Stimulated activated CD4-positive, alpha-beta T cell treated with anti-CD3 and anti-CD28 coated beads, Interleukin-1b, Interleukin-23, amount 100 ng/mL, for 48 hours (primary cell): ENCODE measurements at regions not wholly inside any gene's neighbourhood (a gene's known extent, or its start where the extent isn't known, plus 50 kb on each side); places are given as distances from the start of the nearest gene placed in this dataset.
"Not testable (repeated sequence)": the region's sequence is repeated elsewhere in the genome, so short reads cannot be mapped to it uniquely, and the experiment has no call there.

Experiments used
- DNase-seq: peaks from one replicate; pipeline ENCODE4 v3.0.0-alpha.2; 2020

- DNase-seq, result no peak
These were observed 409.6 kb downstream of the SEC23A start for GRCh38 chr14:38693423-38693822.

GRCh38 chr14:38669027-38669426, 413.1 kb upstream of the CLEC14A start:
- DNase-seq, result no peak

DNA sequence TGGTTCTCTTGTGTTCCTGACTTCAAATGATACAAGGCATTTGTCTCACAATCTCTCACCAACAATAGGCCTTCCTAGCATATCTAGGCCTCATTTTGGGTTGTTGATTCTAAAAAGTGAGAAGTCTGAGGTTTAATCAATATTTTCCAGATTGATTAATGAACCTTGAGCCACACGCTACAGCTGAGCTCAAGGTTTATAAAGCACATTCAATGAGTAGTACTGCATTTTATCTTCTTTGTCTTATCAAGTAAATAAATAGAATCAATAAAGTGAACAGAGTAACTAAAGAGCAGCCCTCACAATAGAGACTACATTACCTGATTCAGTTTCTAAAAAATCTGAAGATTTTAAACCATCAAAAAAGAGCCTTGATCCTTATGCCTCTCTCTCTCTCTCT, 407.5 kb upstream of the CLEC14A start:
- DNase-seq, result no peak

DNA sequence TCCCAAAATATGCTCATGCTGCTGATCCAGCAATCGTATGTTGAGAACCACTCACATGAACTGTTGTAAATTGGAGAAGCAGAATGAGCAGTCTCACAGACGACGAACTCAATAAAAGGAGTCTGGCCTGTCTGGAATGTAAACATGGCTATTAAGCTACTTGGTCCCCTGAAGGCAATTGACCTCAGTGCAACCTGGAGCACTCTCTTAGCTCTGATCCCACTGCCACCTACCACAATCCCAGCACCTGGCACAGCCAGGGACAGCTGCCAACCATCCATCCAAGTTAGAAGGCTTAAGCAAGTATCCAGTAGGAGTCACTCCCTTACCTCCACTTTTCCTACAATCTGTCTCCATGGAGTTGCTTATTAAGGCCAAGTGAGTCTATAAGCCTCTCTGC, 406.9 kb upstream of the CLEC14A start:
- DNase-seq, result no peak

- no peak for DNase-seq
These were observed 390.5 kb upstream of the CLEC14A start for GRCh38 chr14:38646391-38646790.

DNA sequence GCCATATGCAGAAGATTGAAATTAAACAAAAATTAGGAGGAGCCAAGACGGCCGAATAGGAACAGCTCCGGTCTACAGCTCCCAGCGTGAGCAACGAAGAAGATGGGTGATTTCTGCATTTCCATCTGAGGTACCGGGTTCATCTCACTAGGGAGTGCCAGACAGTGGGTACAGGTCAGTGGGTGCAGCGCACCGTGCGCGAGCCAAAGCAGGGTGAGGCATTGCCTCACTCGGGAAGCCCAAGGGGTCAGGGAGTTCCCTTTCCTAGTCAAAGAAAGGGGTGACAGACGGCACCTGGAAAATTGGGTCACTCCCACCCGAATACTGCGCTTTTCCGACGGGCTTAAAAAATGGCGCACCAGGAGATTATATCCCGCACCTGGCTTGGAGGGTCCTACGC, 379.0 kb upstream of the CLEC14A start:
- DNase-seq, result not testable (repeated sequence)

DNA sequence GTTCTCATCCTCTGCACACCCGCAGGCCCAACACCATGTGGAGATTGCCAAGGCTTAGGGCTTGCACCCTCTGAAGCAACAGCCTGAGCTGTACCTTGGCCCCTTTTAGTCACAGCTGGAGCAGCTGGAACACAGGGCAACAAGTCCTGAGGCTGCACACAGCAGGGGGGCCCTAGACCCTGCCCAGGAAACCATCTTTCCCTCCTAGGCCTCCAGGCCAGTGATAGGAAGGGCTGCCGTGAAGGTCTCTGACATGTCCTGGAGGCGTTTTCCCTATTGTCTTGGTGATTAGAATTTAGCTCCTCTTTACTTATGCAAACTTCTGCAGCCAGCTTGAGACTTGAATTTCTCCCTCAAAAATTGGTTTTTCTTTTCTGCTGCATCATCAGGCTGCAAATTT, 373.5 kb upstream of the CLEC14A start:
- DNase-seq, result no peak

- DNase-seq, result no peak
These were observed 371.3 kb upstream of the CLEC14A start for GRCh38 chr14:38627163-38627562.

- DNase-seq, result no peak
These were observed 367.8 kb upstream of the CLEC14A start for GRCh38 chr14:38623661-38624060.

DNA sequence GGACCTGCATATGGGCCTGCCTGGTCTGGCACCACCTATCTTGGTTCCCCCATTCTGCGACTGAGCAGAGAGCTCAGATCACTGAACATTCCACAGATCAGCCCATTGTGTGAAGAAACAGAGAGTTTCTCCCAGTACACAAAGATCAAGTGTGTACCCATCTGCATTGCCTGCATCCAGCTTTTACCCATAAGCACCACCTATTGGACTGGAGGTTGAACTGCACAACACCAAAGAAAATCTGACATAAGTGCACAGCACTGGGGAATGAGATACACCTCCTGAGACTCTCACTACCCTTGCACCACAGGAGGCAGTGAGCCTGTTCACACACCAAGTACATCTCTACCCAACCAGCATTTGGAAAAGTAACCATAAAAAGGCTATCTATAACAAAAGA, 362.6 kb upstream of the CLEC14A start:
- DNase-seq, result no peak

DNA sequence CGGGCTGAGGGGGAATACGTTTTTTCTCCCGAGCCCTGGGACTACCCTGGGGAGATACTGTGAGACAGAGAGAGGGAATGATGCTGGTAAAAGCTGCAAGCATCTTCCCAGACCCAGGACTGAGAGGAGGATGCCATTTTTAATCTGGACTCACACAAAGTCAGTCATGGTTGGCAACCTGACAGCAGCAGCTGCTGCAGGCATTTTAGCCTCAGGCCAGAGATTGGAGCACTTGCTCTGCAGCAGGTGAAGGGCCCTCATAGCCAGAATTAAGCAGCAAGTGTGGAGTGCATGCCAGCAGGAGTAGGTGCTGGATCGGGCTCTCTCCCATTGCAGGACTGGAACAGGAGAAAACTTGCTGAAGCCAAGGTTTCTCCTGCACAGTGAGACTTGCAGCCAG, 361.1 kb upstream of the CLEC14A start:
- no peak for DNase-seq

GRCh38 chr14:38611928-38612327, 356.0 kb upstream of the CLEC14A start:
- no peak for DNase-seq

GRCh38 chr14:38608244-38608643, 352.4 kb upstream of the CLEC14A start:
- DNase-seq, result no peak

DNA sequence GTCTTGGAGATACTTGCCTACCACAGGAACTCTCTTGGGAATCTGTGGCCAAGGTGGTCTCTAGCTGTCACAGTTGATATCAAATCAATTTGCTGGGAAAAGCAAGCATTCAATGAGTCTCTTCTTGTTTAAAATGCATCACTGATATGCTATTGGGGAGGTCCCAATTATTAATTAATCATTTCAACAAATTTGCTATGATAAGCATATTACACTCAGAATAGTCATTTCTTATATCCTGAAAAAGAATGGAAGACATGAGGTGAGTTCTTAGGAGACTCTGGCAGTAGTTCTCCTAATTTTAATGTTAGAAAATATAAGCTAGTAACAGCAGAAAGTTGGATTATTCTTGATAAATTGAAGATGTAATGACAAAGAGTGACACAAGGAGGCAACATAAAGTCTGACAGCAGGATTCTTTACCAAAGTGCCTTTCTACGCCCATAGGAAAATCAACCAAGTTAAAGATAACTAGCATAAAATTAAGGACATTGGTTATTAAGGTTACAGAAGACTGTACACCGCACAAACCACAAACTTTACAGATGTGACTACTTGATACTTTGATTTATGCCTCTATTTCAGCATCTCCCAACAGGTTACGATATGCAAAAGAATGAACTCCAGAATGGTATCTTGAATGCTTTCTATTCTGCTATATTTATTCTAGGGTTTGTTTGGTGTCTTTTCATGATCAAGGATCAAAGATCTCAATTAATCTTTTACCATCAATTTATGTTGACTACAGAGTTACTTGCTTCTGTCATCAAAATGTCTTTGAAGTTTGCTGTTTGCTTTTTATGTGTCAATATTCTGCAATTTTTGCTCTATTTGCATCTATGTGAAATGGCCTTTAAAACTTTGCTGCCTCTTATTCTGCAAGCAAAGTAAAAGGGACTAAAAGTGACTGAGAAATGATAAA, 349.6 kb upstream of the CLEC14A start:
- DNase-seq, result no peak

GRCh38 chr14:38600572-38600971, 344.7 kb upstream of the CLEC14A start:
- not testable (repeated sequence) for DNase-seq

- DNase-seq, result no peak
These were observed 337.6 kb upstream of the CLEC14A start for GRCh38 chr14:38593476-38593875.

GRCh38 chr14:38592764-38593442, 337.0 kb upstream of the CLEC14A start:
- no peak for DNase-seq

DNA sequence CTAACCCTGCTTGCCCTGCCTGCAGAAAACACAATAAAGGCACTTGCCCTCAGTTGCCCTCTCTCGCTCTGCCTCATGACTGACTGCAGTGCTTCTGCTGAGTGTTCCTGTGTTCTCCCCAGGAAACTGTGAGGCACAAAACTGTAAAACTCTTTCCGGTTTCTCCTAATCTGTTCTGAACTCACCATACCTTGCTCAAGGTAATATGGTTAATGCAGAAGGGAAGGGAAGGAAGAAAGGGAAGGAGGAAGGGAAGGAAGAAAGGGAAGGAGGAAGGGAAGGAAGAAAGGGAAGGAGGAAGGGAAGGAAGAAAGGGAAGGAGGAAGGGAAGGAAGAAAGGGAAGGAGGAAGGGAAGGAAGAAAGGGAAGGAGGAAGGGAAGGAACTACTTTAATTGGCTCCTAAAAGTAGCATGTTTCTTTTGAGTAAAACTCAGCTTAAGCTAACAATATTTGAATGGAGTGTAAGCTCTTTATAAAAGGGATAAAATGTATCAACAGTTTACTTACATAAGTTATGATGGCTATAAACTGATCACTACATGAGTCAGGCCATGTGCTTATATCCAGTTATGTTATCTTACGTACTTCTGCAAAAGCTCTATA, 334.0 kb upstream of the CLEC14A start:
- no peak for DNase-seq

- no peak for DNase-seq
These were observed 327.6 kb upstream of the CLEC14A start for GRCh38 chr14:38583471-38583870.

GRCh38 chr14:38578278-38578681, 322.4 kb upstream of the CLEC14A start:
- DNase-seq, result no peak

DNA sequence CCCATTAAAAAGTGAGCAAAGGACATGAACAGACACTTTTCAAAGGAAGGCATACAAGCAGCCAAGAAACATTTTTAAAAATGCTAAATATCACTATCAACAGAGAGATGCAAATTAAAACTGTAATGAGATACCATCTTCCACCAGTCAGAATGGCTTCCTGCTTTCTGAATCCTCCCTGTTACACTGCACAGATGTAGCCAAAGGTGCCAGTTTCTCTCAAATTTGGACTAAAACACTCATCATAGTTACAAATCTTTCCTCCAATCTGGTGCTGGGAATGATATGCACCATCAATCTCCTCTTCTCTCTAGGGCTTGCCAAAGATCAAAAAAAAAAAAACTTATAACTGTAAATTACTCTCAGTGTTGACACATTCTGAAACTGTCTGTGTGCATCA, 311.8 kb upstream of the CLEC14A start:
- DNase-seq, result no peak

GRCh38 chr14:38561657-38562056, 305.8 kb upstream of the CLEC14A start:
- no peak for DNase-seq

GRCh38 chr14:38559711-38560110, 303.8 kb upstream of the CLEC14A start:
- DNase-seq, result no peak

GRCh38 chr14:38557391-38557790, 301.5 kb upstream of the CLEC14A start:
- DNase-seq, result not testable (repeated sequence)
